ENCODE measurements at regions not wholly inside any gene's neighbourhood (a gene's known extent, or its start where the extent isn't known, plus 50 kb on each side); places are given as distances from the start of the nearest gene placed in this dataset.
"Not testable (repeated sequence)": the region's sequence is repeated elsewhere in the genome, so short reads cannot be mapped to it uniquely, and the experiment has no call there.

- no peak for DNase-seq (ENCODE audit: low read depth)
Measured at GRCh38 chr6:137309078-137309762, 90.0 kb upstream of the IFNGR1 start.

DNA sequence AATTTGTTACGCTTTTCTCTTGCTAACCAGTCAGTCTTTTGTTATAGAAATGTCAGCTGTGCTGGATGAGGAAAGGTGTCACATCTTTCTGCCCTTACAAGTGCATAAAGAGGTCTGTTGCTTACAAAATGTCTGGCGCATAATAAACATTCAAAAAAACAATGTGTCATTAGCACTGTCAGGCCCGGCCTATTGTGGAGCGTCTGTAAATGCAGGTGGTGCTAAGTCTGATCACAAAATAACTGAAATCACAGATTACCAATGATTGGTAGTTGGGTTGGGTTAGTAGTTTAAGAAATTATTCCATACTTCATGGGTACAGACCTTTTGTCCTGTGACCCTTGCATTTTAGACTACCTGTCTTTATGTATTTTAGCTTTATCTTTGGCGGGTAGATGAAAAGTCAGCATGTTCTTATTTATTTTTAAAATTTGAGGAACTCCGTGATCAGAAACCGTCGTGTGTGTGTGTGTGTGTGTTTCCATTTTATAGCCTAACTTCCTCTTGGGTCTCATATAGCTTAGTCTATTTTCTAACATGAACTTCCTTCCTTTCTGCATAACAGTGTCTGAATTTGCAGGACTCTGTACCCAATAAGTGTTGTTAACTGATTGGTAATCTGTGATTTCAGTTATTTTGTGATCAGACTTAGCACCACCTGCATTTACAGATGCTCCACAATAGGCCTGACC is 88.1 kb upstream of the IFNGR1 start:
- no peak for DNase-seq (ENCODE audit: low read depth)

DNA sequence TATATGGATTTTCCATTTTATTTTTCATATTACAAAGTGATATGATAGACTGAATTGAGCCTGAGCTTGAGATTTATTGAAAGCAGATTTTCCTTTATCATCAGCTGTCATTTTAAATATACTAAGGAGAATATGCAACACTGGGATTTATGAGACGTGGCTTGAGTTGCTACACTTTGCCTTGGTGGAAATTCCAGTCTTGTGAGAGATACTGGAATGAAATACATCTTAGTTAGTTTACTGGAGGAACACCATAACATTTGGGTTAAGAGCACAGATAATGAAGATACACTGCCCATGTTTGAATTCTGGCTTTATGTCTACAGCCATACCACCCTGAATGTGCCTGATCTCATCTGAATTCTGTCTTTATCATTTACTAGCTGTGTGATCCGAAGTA is 86.5 kb upstream of the IFNGR1 start:
- DNase-seq (ENCODE audit: low read depth), result no peak

DNA sequence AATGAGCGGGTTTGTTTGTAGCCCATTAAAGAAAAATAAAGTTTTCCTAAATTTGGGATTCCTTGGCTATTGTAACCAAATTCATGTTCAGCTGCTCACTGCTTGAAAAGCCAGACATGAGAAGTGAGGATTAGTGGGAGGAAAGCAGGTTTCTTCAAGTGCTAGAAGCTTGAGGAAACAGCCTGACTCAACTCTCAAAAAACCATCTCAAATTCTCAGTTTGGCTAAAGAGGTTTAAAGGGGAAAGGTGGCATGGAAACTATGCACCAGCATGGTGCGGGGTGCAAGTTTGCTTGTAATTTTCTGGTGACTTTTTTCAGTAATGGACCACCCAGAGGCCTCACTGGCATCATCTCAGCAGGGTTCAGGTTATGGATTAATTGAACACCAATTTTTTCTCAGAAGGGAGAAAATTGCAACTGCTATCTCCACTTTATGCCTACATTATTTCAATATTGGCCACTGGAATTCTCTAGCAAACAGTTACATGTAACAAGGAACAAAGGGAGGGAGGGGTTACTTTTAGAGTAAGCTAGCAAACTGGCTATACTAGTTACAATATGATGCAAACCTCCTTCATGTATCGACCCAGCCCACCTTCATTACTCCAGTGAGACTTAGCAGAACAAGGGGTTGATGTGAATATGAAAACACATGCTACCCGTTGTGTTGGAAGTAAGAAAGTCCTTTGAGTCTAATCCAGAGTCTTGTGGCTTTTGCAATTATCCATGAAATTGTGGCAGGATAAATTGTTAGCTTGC is 85.0 kb upstream of the IFNGR1 start:
- DNase-seq (ENCODE audit: low read depth), result no peak

DNA sequence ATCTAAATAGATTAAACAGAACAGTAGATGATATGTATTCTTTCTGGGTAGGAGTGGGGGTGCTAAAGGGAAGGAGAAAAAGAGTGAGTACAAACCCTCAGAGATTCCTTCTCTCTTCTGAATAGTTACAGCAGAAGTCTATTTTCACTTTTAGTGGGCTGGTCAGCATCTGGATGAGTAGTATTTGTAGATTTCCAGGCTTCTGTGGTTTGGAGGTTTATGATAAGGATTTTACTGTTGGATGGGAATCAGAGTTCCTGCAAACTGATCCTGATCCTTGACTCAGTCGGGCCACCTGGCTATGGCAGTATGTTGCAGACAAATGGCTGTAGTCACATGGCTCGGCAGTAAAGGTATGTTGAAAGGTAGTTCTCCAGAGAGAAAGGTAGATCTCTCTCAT is 84.3 kb upstream of the IFNGR1 start:
- no peak for DNase-seq (ENCODE audit: low read depth)

DNA sequence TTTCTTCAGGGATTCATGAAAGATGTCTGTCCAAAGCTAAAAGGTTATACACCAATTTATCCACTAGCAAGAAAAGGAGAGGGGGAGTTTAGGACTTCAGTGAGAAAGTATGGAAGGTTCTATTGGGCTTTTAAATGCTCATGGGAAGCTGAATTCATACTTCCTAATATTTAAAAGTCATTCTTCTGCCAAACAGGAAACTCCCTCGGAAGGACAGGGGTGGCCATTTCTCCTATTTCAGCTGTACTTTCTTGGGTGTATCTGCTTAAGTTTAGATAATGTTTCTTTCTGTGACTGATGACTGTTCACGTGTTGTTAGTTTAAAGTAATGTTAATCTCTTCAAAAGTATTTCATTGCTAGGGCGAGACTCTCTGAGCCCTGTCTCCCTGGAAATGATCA is 80.5 kb upstream of the IFNGR1 start:
- no peak for DNase-seq (ENCODE audit: low read depth)

GRCh38 chr6:137297887-137298286 is 78.7 kb upstream of the IFNGR1 start:
- no peak for DNase-seq (ENCODE audit: low read depth)

DNA sequence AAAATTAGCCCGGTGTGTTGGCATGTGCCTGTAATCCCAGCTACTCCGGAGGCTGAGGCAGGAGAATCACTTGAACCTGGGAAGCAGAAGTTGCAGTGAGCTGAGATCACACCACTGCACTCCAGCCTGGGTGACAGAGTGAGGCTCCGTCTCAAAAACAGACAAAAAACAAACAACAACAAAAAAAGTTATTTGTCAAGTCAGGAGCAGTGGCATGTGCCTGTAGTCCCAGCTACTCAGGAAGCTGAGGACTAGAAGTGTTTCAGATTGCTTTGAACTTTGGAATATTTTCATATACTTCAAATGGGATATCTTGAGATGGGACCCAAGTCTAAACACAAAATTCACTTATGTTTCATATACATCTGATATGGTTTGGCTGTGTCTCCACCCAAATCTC is 73.1 kb upstream of the IFNGR1 start:
- DNase-seq (ENCODE audit: low read depth), result not testable (repeated sequence)

DNA sequence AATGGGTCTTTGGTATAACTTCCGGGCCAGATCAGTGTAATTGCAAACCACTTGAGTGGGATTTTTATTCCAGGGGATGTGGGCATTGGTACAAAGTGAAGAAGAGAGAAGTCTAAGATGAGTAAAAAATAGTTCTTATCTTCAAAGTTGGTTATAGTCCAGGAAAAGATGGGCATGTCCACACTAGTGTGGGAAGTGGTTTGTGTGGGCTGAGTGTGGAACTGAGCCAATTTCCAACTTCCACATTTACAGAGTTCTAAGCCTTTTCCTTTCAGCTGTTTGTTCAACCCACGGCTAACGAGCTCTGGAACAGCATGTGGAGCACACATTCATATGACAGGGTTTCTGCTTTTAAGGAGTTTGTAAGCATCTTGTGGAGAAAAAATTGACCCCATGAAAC is 72.3 kb upstream of the IFNGR1 start:
- DNase-seq (ENCODE audit: low read depth), result no peak

DNA sequence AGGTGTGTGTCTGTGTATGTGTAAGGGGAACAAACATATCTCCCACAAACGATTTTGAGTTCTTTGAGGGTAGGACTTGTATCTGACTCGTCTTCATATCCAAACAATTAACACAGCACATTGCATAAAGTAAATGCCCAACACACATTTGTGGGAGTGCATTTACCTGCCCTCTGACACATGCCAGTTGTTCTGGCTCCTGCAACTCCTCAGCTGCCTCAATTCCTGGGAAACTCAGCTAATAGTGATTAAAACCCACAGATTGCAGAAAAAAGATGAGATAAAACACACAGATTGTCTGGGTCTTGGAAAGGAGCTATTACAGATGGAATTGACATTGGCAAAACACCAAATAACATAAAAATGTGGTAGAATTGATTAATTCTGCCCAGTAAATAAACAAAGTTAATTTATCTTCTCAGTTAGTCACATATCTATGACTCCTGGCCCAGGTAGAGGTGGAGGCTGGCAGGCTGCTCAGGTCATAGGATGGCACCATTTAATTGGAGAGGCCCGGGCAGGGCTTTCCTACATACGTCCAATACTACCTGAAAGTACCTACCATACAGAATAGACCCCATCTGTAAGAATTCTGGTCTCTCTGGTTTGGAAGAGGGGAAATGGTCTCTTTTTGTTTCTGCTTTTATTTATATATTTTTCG is 71.5 kb upstream of the IFNGR1 start:
- no peak for DNase-seq (ENCODE audit: low read depth)

DNA sequence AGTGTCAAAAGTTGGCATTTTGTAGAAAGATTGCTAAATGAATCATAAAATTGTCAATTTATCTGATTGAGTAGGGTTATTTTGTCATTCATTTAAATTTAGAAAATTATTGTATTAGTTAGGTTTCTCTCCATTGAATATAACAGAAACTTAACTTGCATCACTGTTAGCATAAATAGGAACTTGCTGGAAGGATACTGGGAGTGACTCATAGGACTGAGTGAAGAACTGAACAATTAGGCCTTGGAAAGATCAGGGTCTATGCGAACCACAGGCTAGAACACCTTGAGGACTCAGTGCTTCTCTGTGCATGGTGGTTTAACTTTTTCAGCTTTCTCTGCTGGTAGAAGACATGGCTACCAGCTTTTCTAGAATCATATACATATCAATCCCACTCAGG is 67.7 kb upstream of the IFNGR1 start:
- no peak for DNase-seq (ENCODE audit: low read depth)

DNA sequence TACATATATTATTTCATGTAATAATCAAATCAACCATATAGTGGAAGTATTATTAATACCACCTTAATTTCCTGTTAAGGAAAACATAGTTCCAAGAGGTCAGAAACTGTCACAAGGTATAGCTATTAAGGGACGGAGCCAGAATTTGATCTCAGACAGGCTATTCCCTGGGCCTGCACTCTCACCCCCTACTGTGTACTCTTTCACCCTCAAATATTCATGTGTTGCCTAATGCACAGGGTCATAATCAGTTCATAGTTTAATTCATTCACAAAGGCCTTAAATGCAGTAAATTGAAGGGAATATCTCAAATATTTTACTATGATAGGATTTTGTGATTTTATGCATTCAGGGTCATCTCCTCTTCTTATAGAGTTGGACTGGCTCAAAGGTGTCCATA is 67.2 kb upstream of the IFNGR1 start:
- DNase-seq (ENCODE audit: low read depth), result no peak

GRCh38 chr6:137284811-137285110 is 65.6 kb upstream of the IFNGR1 start:
- DNase-seq (ENCODE audit: low read depth), result no peak

DNA sequence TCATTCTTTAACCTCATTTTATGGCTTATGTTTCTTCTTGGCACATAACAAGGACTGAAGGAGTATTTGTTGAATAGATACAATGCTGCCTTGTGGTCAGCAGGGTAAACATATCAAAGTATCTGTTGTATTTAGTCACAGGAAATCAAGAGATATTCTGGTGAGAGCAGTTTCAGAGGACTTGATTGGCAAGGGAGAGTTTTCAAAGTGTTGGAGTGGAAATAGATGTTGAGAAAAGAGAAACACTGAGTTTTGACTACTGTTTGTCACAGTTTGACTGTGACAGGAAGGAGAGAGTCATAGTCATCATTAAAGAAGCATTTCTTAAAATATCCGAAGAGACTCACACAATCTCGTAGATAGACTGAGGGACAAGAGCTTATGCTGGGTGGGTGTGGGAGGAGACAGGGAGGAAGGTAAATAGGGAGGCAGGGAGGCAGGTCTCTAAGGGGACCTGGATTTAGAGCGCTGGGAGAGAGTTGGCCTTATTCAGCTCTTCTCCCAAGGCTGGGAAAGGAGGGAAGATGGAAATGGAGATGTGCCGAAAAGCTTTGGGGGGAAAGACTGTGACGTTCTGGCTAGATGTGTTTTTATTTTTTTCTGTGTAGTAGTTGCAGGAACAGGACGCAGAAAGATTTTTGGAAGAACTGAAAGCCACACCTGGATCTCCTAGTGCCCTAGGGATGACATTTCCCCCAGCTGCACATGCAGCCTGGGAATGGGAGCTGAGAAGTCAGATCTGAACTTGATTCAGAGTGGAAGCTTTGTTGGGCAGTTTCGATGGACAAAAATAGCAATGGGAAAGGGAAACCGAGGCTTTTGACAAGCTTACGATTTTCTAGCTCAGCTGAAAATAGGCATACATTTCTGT is 65.0 kb upstream of the IFNGR1 start:
- no peak for DNase-seq (ENCODE audit: low read depth)

DNA sequence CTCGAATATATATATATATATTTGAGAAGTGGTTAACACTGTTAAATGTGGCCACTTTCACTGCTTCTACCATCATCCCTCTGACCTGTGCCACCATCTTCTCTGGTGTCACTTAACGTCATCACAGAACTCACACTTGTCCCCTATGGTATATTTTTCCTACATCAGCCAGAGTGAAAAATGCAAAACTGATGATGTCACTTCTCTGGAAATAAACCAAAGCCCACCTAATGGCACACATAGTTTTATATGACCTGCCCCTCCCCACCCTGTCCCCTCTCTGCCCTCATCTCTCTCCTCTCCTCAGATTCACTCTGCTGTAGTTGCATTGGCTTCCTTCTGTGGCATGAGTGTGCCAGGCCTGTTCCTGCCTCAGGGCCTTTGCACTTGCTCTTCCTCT is 63.9 kb upstream of the IFNGR1 start:
- no peak for DNase-seq (ENCODE audit: low read depth)

GRCh38 chr6:137282254-137282653 is 63.1 kb upstream of the IFNGR1 start:
- no peak for DNase-seq (ENCODE audit: low read depth)

DNA sequence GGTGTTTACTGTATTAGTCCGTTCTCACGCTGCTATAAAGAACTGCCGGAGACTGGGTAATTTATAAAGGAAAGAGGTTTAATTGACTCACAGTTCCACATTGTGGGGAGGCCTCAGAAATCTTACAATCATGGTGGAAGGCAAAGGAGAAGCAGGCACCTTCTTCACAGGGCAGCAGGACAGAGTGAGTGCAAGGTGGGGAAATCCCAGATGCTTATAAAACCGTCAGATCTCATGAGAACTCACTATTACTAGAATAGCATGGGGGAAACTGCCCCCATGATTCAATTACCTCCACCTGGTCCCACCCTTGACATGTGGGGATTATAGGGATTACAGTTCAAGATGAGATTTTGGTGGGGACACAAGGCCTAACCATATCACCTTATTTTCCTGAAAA is 60.1 kb upstream of the IFNGR1 start:
- DNase-seq (ENCODE audit: low read depth), result not testable (repeated sequence)

DNA sequence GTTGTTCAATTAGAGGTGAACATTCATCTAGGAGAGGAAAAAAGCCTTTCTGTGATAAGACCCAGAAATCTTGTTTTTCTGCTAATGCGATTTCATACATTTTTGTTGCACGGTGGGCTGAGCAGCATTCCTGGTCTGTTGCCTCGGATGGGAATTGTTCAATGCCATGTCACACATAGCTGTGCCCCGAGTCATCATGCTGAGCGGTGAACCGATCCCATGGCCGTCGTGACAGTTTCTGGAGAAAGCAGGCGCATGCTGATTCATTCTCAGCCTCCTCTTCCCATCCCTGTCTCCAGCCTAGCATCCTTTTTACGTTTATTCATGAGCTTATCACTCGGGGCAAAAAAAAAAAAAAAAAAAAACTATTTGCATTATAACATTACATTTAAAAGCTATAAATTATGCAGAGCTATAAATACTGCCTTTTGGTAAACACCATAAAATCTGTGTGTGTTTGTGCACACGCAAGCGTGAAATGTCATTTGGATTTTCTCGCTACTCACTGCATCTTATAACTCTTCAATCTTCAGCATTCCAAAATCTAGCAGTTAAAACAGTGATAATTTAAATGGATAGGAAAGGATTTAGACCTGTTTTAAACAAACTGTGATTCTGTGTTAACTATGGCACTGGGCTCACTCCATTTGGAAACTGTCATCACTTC is 58.9 kb upstream of the IFNGR1 start:
- DNase-seq (ENCODE audit: low read depth), result no peak

GRCh38 chr6:137272403-137272802 is 53.2 kb upstream of the IFNGR1 start:
- no peak for DNase-seq (ENCODE audit: low read depth)

- DNase-seq (ENCODE audit: low read depth), result no peak
Measured at GRCh38 chr6:137271245-137272183, 52.3 kb upstream of the IFNGR1 start.
